Natural killer cell (primary cell): ENCODE measurements at regions not wholly inside any gene's neighbourhood (a gene's known extent, or its start where the extent isn't known, plus 50 kb on each side); places are given as distances from the start of the nearest gene placed in this dataset.

ENCODE experiments used
- ATAC-seq, 3 donors: fragments of 150-1000 bp in 2 of 3; fragments of 200-7000 bp in 1 of 3; cut with Tn5 transposase; 1 replicate in 1 of 3; 2 replicates in 2 of 3; pipeline ENCODE4 v1.10.0; 2021; ENCODE audit warnings: mild to moderate bottlenecking in 2 of 3, moderate library complexity in 2 of 3
- DNase-seq, 2 donors: peaks; one replicate each; pipeline versions ENCODE4 v3.0.0 to v3.0.0-alpha.2; 2013 to 2021; ENCODE audit warnings: mixed read lengths in 1 of 2
- H3K27ac ChIP-seq: one replicate; pipeline ENCODE4 v1.5.1; 2013; ENCODE audit warnings: mild to moderate bottlenecking, low read length
- H3K27me3 ChIP-seq: one replicate; pipeline ENCODE4 v1.6.1; 2013; ENCODE audit warnings: low read length; ENCODE audit not compliant: control insufficient read depth, insufficient read depth
- H3K36me3 ChIP-seq: one replicate; pipeline ENCODE4 v1.6.1; 2013; ENCODE audit warnings: low read length; ENCODE audit not compliant: control insufficient read depth, insufficient read depth
- H3K4me1 ChIP-seq: one replicate; pipeline ENCODE4 v1.6.1; 2013; ENCODE audit warnings: low read length; ENCODE audit not compliant: control insufficient read depth, insufficient read depth
- H3K4me3 ChIP-seq: one replicate; pipeline ENCODE4 v1.5.1; 2013; ENCODE audit warnings: low read length
- H3K9me3 ChIP-seq: one replicate; pipeline ENCODE4 v1.6.1; 2013; ENCODE audit warnings: low read length; ENCODE audit not compliant: control insufficient read depth, insufficient read depth
- H3K27ac Mint-ChIP-seq, 2 donors: one replicate each; pipeline ENCODE4 v1.8.0; 2022; ENCODE audit warnings: mild to moderate bottlenecking in 2 of 2, mixed read lengths in 2 of 2, moderate library complexity in 1 of 2
- H3K27me3 Mint-ChIP-seq, 2 donors: one replicate each; pipeline ENCODE4 v1.8.0; 2022; ENCODE audit warnings: low read depth in 2 of 2, mixed read lengths in 2 of 2
- H3K36me3 Mint-ChIP-seq: one replicate; pipeline ENCODE4 v1.8.0; 2022; ENCODE audit warnings: mixed read lengths
- H3K4me1 Mint-ChIP-seq, 2 donors: one replicate each; pipeline ENCODE4 v1.8.0; 2022; ENCODE audit warnings: mixed read lengths in 2 of 2
- H3K4me3 Mint-ChIP-seq: one replicate; pipeline ENCODE4 v1.8.0; 2022; ENCODE audit warnings: mild to moderate bottlenecking, moderate library complexity, mixed read lengths
- H3K9me3 Mint-ChIP-seq, 2 donors: one replicate each; pipeline ENCODE4 v1.8.0; 2022; ENCODE audit warnings: mixed read lengths in 2 of 2
- CTCF ChIP-seq: fragments of 200-600 bp; IDR thresholded peaks from one replicate; pipeline ENCODE4 v1.8.0; 2022; ENCODE audit warnings: antibody characterized with exemption
- WGBS: methylation state at CpG from one replicate; pipeline ENCODE4 v1.1.7; 2013; ENCODE audit warnings: missing lambda C conversion rate; ENCODE audit not compliant: insufficient coverage; 5-methylcytosine and 5-hydroxymethylcytosine counted together
- intact Hi-C: fragments of 100-400 bp; cut with micrococcal nuclease; formaldehyde crosslinking; loops from one replicate; pipeline ENCODE4 v1.14.2; 2022

- H3K36me3 Mint-ChIP-seq: no peaks in the 10 kb centered on the region
- H3K9me3 Mint-ChIP-seq: no peaks in the 10 kb centered on the region
- ATAC-seq (peak in 1 of 3 donors; percentile 17), DNase-seq (no peak)
- H3K9me3 ChIP-seq: no peaks in the 10 kb centered on the region
- no peak overlapping the region for H3K27ac ChIP-seq
- H3K4me3 Mint-ChIP-seq: no peak overlapping the region
- no peaks in the 10 kb centered on the region for H3K4me1 ChIP-seq
- no peaks in the 10 kb centered on the region for H3K36me3 ChIP-seq
- peaks cover 0 to 2% of the 10 kb centered on the region in 2 donors for H3K27me3 Mint-ChIP-seq
- no peak overlapping the region for H3K4me3 ChIP-seq
- 86% methylated on average over 1 of the region's 1 CpG for WGBS
- no peak overlapping the region for H3K27ac Mint-ChIP-seq
- H3K27me3 ChIP-seq: no peaks in the 10 kb centered on the region
- intact Hi-C loops: no loop called here
- no peak for TF ChIP-seq CTCF
- H3K4me1 Mint-ChIP-seq: peaks cover 0 to 14% of the 10 kb centered on the region in 2 donors
Observed at GRCh38 chr6:119446115-119446554, 96.6 kb upstream of the MAN1A1 start.

- H3K36me3 ChIP-seq: no peaks in the 10 kb centered on the region
- H3K27ac Mint-ChIP-seq: no peak overlapping the region
Observed at GRCh38 chr6:119445666-119446065, 96.1 kb upstream of the MAN1A1 start.

GRCh38 chr6:119444642-119445557 is 95.3 kb upstream of the MAN1A1 start:
- Histone ChIP-seq H3K27me3 (no peaks in the 10 kb centered on the region), H3K9me3 (no peaks in the 10 kb centered on the region), H3K36me3 (no peaks in the 10 kb centered on the region), H3K4me3 (no peak overlapping the region), H3K27ac (no peak overlapping the region), H3K4me1 (no peaks in the 10 kb centered on the region)
- Mint-ChIP-seq H3K9me3 (no peaks in the 10 kb centered on the region), H3K4me3 (no peak overlapping the region), H3K27ac (no peak overlapping the region), H3K4me1 (peaks cover 0 to 14% of the 10 kb centered on the region in 2 donors), H3K27me3 (no peaks in the 10 kb centered on the region), H3K36me3 (no peaks in the 10 kb centered on the region)
- ATAC-seq (no peak), DNase-seq (no peak)
- TF ChIP-seq CTCF: no peak
- intact Hi-C loops: no loop called here
- 78% methylated on average over 3 of the region's 4 CpGs for WGBS

More at GRCh38 chr6:119445666-119446065, 96.1 kb upstream of the MAN1A1 start:
- 95% methylated on average over 4 of the region's 4 CpGs for WGBS
- Histone ChIP-seq H3K4me3 (no peak overlapping the region), H3K4me1 (no peaks in the 10 kb centered on the region), H3K27ac (no peak overlapping the region), H3K27me3 (no peaks in the 10 kb centered on the region), H3K9me3 (no peaks in the 10 kb centered on the region)
- H3K27me3 Mint-ChIP-seq: no peaks in the 10 kb centered on the region
- no peaks in the 10 kb centered on the region for H3K9me3 Mint-ChIP-seq
- no peaks in the 10 kb centered on the region for H3K36me3 Mint-ChIP-seq
- intact Hi-C loops: no loop called here
- ATAC-seq (peak in 1 of 3 donors; percentile 14), DNase-seq (no peak)
- no peak for TF ChIP-seq CTCF
- peaks cover 0 to 14% of the 10 kb centered on the region in 2 donors for H3K4me1 Mint-ChIP-seq
- no peak overlapping the region for H3K4me3 Mint-ChIP-seq
